T-helper 2 cell (primary cell): ENCODE measurements at regions not wholly inside any gene's neighbourhood (a gene's known extent, or its start where the extent isn't known, plus 50 kb on each side); places are given as distances from the start of the nearest gene placed in this dataset.

Source experiments
- DNase-seq, 5 experiments: peaks; one replicate each; pipeline versions ENCODE4 v3.0.0 to v3.0.0-alpha.2; 2012 to 2022

DNA sequence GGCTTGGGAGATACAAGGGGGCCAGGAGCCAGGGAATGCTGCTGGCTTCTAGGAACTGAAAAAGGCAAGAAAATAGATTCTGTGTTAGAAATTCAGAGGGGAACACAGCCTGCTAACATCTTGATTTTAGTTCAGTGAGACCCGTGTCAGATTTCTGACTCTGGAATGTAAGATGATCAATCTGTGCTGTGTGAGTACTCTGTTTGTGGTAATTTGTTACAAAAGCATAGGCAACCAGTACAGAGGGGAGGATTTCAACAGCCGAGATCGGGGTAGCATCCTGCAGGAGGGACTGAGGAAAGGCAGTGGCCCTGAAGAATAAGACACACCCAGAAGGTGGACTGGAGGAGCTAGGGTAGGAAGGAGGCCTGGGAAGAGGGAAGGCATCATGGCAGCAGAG is 410.0 kb upstream of the CCDC196 start:
- DNase-seq, result no peak

DNA sequence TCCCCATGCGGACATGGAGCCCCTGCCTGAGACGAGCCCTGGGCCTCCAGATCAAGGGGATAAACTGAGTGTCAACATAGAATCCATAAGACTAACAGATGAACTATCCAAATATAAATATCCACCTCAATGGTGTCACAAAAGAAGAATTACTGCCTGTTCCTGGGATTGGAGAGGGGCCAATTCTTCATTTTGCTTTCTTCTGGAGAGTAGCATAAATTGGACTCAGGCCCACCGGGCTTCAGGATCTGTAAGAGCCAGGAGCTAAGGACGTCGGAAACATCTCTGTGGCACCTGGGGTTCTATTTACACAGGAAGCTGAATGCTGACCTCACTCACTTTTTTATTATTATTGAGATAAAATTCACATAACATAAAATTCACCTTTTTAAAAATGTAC is 408.2 kb upstream of the CCDC196 start:
- no peak for DNase-seq

DNA sequence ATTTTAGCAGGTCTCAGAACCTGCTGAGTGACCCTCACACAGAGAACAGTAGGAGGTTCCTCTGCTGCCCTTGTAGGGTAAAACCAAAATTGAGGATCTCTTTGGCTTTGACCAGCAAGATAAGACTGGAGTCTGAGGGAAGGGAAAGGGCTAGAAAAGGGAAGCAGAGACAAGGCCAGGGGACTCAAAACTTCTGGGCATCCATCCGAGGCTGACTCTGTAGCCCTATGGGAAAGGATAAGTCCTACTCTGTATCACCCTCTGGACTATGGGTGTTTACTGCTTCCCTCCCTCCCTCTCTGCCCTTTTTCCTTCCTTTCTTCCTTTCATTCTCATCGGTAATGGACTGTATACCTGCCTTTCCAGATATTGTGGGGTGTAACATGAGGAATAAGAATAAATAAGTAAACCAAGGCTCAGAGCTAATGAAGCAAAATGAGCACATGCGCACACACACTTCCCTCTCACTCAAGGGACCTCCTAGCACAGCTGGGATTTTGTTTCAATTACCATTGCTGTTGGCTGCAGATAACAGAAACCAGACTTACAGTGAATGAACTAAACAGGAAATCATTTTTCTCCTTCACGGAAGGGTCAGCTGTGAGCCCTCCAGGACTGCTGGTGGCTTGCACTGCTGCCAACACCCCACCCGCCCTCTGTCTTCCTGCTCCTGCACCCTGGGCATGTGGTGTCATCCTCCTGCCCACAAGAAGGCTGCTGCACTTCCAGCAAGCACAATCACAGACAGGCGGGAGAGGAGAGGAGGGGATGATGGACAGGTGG is 404.4 kb upstream of the CCDC196 start:
- DNase-seq, result no peak

- no peak for DNase-seq
These were observed 400.9 kb upstream of the CCDC196 start for GRCh38 chr14:66085224-66085623.

- no peak for DNase-seq
These were observed 400.5 kb upstream of the CCDC196 start for GRCh38 chr14:66085665-66086064.

- no peak for DNase-seq
These were observed 398.9 kb upstream of the CCDC196 start for GRCh38 chr14:66087231-66087630.

DNA sequence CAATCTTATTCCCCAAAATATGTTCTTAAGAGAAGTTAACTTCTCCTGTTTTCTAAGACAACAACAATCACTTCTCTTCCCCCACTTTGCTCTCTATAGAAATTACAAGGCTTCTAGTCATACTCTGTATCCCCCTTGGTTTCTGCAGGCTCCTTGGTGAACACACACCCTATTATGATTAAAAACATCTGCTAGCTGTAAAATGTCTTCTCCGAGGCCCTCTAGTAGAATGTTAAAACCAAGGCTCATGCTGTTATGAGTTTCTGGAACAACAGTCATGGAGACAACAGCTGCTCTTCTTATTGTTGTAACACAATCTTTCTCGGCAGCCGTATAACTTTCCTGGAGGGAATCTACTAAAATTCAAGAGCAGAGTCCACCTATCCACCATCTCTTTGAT is 397.5 kb upstream of the CCDC196 start:
- no peak for DNase-seq

DNA sequence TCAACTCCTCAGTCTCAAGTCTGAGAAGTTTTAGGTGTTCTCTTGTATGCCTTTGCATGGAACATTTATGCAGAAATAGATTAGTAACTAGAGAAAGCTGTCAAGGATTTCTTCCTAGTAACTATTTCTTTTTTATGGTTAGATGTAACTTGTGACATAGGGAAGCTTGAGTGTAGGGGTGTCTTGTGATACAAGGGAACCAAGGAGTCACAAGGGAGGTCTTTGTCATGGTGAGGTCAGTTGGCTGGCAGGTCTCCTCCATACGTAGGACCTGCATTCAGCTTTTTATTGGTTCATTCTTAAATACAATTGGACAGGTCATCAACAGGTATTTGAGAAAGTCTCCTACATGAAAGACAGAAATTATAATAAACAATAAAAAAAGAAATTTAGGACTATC is 394.0 kb upstream of the CCDC196 start:
- DNase-seq, result no peak

GRCh38 chr14:66092748-66093147 is 393.4 kb upstream of the CCDC196 start:
- no peak for DNase-seq

GRCh38 chr14:66094001-66094727 is 392.0 kb upstream of the CCDC196 start:
- no peak for DNase-seq

DNA sequence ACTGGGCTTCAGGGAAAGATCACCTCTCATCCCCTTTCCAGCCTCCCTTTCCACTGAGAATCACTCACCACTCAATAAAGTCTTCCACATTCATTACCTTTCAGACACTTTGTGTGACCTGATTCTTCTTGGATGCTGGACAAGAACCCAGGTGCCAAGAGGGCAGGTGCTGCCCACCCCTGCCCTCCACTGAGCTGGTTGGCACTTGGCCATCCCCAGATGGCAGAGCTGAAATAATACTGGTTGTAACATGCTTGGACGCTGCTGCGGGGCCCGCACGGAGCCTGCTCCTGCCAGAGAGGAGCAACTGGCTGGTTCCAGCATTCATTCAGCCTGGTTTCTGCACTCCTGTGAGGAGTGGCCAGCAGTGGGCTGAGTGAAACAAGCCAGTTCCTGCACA is 386.7 kb upstream of the CCDC196 start:
- no peak for DNase-seq

- peak in 1 of 5 experiments; percentile 70 for DNase-seq
These were observed 386.2 kb upstream of the CCDC196 start for GRCh38 chr14:66099931-66100330.

DNA sequence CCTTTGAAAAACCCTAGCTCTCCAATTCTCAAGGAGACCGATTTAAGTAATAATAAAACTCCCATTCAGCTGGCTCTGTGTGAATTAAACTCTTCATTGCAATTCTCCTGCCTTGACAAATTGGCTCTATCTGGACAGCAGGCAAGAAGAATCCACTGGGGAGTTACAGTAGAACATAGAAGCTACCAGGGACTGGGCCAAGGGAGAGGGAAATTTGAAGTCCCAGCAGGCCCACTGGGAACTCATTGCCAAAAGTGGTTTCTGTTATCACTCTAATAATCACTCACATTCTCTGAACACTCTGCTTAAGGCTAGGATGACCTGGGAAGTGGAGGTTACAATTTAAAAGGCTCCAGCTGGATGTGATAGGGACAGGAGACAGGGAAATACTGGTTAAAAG is 384.5 kb upstream of the CCDC196 start:
- no peak for DNase-seq

- DNase-seq, result no peak
These were observed 381.7 kb upstream of the CCDC196 start for GRCh38 chr14:66104486-66104885.

DNA sequence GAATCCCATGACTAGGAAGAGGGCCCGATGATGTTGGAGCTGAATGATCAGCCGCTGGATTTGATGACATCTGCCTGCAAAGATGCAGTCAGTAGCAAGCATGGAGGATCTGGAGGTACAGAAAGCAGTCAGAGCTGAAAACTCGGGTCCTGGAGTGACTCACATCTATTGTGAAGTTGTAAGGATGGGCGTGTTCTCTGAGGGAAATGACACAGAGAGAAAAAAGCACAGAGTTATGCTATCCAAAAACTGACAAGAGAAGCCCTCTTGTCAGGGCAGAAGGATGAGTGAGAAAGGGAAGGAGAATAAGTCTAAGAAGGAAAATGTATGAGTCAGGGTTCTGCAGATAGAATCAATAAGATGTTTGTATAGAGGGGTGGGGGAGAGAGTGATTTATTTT is 380.4 kb upstream of the CCDC196 start:
- DNase-seq, result peak in 1 of 5 experiments; percentile 49

DNA sequence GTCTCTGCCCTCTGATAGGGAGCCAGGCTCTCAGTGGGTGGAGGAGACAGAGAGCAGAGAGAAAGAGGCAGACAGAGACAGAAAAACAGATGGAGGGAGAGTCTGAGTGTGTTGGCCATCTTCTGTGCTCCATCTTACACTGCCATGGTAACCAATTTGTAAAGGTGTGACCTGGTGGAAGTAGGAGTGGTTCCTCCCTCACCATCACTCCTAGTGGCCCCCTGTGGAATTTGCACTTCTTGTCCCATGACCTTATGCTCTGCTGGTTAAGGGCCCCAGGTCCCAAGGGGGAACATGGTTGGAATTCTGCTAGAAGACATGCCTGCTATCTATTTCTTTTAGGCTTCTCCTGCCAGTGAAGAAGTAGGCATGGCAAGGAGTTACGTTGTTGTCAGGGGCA is 376.7 kb upstream of the CCDC196 start:
- DNase-seq, result no peak

DNA sequence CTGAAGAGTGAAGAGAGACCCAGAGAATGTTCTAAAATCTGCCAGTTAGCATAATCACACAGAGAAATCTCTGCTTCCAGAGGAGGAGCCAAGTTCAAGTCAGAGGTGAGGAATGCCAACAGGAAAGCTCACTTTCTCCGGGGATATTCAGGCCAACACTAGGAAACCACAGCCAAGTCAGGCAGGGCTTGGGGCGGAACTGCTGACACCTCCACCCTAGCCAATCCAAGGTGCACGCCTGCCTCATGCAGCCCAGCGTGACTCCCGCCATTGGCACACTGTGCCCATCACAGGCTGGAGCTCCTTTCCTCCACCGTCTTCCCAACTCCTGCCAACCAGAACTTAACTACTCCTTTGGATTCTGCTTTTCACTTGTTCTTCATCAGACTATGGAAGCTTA is 374.3 kb upstream of the CCDC196 start:
- DNase-seq, result no peak

DNA sequence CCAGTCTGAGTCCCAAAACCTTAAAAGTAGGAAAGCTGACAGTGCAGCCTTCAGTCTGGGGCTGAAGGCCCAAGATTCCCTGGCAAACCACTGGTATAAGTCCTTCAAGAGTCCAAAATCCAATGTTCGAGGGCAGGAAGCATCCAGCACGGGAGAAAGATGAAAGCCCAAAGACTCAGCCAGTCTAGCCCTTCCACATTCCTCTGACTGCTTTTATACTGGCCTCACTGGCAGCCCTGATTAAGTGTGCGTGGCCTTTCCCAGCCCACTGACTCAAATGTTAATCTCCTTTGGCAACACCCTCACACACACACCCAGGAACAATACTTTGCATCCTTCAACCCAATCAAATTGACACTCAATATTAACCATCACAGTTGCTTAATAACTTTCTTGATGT is 372.1 kb upstream of the CCDC196 start:
- no peak for DNase-seq

DNA sequence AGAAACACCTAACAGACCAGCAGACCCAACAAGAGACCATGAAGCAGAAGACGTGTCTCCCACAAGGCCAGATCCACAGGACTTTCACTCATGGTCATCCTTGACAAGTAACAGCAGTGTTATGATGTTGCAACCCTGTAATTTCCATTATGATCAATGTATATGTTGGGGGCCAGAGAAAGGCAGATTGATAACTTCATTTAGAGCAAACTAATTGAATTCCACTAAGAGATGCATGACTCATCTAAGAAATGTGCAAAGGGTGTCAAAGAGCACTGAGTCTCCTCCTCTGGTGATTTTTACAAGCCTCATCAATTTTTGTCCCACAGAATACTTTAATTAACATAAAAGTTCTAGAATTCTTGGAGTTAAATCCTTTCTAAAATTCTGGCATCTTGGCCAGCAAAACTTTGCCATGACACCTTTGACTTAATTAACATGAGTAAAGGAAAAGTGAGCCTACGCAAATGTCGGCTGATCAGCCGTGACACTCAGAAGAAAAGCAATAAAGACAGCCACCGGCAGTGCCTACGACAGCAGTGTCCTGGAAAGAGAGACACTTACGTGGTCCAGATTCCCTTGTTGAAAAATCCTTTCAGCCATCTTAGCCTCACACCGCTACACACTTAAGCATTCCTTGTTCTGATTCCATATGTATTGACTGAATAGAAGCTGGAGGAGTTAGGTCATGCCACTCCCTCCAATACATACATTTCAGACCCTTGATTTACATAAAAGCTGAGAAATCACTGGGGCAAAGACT is 370.2 kb upstream of the CCDC196 start:
- DNase-seq, result no peak

DNA sequence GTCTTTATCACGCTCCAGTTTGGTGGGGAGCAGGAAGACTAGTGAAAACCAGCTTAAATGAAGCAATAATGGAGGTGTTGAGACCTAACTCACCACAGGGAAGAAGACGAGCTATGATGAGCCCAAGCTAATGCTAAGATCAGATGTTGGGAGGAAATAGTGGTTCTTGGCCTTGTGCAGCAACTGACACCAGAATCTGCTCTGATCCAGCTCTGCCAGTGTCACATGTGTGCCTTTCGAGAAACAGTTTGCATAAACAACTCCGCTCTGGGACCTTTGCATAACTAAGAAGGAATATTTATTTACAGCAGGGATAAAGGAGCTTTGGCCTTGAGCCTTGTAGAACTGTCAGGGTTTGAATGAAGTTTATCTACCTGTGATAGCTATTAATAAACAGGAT is 369.4 kb upstream of the CCDC196 start:
- no peak for DNase-seq

- DNase-seq, result no peak
These were observed 368.6 kb upstream of the CCDC196 start for GRCh38 chr14:66117600-66117999.

DNA sequence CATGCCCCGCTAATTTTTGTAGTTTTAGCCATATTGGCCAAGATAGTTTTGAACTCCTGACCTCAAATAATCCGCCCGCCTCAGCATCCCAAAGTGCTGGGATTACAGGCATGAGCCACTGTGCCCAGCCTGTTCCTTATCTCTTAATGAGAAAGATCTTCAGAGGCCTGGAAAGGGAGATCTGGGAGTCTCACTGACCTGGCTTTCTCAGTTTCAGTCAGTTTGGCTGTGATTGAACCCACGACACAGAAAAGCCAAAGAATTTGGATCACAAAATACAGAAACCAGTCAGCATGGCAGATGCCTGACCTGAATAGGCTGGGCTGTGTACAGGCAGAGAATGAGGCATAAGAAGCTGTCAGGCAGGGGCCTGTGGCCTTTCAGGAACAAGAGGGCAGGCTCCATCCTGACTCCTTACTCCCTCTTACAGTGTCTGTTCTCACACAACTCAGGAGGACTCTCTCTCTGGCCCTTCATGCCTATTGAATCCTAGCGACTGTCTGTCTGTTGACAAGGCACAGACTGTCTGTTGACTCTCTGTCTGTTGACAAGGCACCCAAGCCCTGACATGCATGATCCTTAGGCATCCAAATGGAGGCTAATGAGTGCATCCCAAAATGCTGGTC is 366.5 kb upstream of the CCDC196 start:
- no peak for DNase-seq

DNA sequence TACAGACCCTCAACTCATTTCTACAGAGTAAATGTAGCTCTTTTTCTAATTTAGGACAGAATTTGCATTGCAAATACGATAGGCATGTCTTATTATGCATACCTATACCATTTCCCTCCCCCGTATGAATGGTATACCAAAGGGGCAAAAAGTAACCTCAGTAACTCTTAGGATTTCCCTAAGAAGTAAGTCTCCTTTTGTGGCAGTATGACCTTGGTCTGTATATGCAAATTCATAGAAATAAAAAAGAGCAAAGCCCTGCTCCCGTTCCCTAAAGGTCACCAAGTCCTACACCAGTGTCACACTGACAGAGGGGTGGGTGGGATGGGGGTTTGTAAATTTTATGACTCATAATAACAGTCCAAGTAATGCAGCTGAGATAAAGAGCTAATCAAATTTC is 365.8 kb upstream of the CCDC196 start:
- no peak for DNase-seq
